ENCODE measurements at regions not wholly inside any gene's neighbourhood (a gene's known extent, or its start where the extent isn't known, plus 50 kb on each side); places are given as distances from the start of the nearest gene placed in this dataset.

- CTCF ChIA-PET = no interaction called here
- POLR2A ChIA-PET = no interaction called here
- H3K4me3 ChIP-seq (ENCODE audit: low read depth, low read length) = no peak overlapping the region
- no peak for DNase-seq (ENCODE audit: low read depth)
- no peaks in the 10 kb centered on the region for H3K36me3 ChIP-seq (ENCODE audit: control insufficient read depth, insufficient read depth, low read length)
- TF ChIP-seq CTCF (IDR thresholded peaks at IDR 0.05; ENCODE audit: insufficient read depth, low read depth, low read length) = no peak
- H3K27me3 ChIP-seq (ENCODE audit: control insufficient read depth, insufficient read depth, low read length) = no peaks in the 10 kb centered on the region
These were observed 140.1 kb upstream of the TRAM1L1 start for GRCh38 chr4:117225471-117225870.

GRCh38 chr4:117227925-117228324, 142.5 kb upstream of the TRAM1L1 start:
- H3K36me3 ChIP-seq (ENCODE audit: control insufficient read depth, insufficient read depth, low read length) = no peaks in the 10 kb centered on the region
- H3K27me3 ChIP-seq (ENCODE audit: control insufficient read depth, insufficient read depth, low read length) = no peaks in the 10 kb centered on the region
- ChIA-PET CTCF (no interaction called here), POLR2A (no interaction called here)
- no peak overlapping the region for H3K4me3 ChIP-seq (ENCODE audit: low read depth, low read length)
- DNase-seq (ENCODE audit: low read depth) = no peak
- TF ChIP-seq CTCF (IDR thresholded peaks at IDR 0.05; ENCODE audit: insufficient read depth, low read depth, low read length) = no peak

GRCh38 chr4:117239434-117239833, 154.1 kb upstream of the TRAM1L1 start:
- TF ChIP-seq CTCF (IDR thresholded peaks at IDR 0.05; ENCODE audit: insufficient read depth, low read depth, low read length) = no peak
- no peak overlapping the region for H3K4me3 ChIP-seq (ENCODE audit: low read depth, low read length)
- DNase-seq (ENCODE audit: low read depth) = no peak
- no peaks in the 10 kb centered on the region for H3K36me3 ChIP-seq (ENCODE audit: control insufficient read depth, insufficient read depth, low read length)
- ChIA-PET POLR2A (no interaction called here), CTCF (no interaction called here)
- H3K27me3 ChIP-seq (ENCODE audit: control insufficient read depth, insufficient read depth, low read length) = no peaks in the 10 kb centered on the region

GRCh38 chr4:117249333-117249732, 164.0 kb upstream of the TRAM1L1 start:
- H3K4me3 ChIP-seq (ENCODE audit: low read depth, low read length) = no peak overlapping the region
- no peak for TF ChIP-seq CTCF (IDR thresholded peaks at IDR 0.05; ENCODE audit: insufficient read depth, low read depth, low read length)
- ChIA-PET POLR2A (no interaction called here), CTCF (no interaction called here)
- H3K36me3 ChIP-seq (ENCODE audit: control insufficient read depth, insufficient read depth, low read length) = no peaks in the 10 kb centered on the region
- DNase-seq (ENCODE audit: low read depth) = no peak
- H3K27me3 ChIP-seq (ENCODE audit: control insufficient read depth, insufficient read depth, low read length) = no peaks in the 10 kb centered on the region

GRCh38 chr4:117264072-117264471, 178.7 kb upstream of the TRAM1L1 start:
- Histone ChIP-seq H3K36me3 (ENCODE audit: control insufficient read depth, insufficient read depth, low read length) (no peaks in the 10 kb centered on the region), H3K27me3 (ENCODE audit: control insufficient read depth, insufficient read depth, low read length) (no peaks in the 10 kb centered on the region), H3K4me3 (ENCODE audit: low read depth, low read length) (no peak overlapping the region)
- DNase-seq (ENCODE audit: low read depth) = no peak
- ChIA-PET POLR2A (no interaction called here), CTCF (no interaction called here)
- no peak for TF ChIP-seq CTCF (IDR thresholded peaks at IDR 0.05; ENCODE audit: insufficient read depth, low read depth, low read length)

Data from BJ (cell line).